Eye (tissue), 1 donor: ENCODE measurements at regions not wholly inside any gene's neighbourhood (a gene's known extent, or its start where the extent isn't known, plus 50 kb on each side); places are given as distances from the start of the nearest gene placed in this dataset.
A peak's percentile ranks its signal among the peaks of the same experiment; 100 is the strongest.

Experiments used
- DNase-seq: peaks from one replicate; pipeline ENCODE4 v3.0.0-alpha.2; 2015

DNA sequence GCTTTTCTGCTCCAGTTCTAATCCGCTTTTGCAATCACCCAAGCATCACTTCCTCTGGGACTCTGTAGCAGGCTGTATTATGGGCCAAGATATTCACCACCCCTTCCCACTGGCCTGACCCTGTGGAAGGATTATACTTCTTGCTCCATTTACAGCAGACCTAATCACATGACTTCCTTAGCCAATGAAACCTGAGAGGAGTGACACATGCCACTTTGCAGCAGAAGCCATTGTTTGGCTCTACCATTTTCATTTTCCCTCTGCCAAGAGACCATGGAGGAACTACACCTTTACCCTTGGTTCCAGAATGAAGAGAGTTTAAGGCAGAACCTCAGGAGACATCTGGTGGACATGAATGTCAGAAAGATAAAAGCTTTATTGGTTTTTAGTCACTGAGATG, 134.9 kb upstream of the HSD17B12 start:
- no peak for DNase-seq

DNA sequence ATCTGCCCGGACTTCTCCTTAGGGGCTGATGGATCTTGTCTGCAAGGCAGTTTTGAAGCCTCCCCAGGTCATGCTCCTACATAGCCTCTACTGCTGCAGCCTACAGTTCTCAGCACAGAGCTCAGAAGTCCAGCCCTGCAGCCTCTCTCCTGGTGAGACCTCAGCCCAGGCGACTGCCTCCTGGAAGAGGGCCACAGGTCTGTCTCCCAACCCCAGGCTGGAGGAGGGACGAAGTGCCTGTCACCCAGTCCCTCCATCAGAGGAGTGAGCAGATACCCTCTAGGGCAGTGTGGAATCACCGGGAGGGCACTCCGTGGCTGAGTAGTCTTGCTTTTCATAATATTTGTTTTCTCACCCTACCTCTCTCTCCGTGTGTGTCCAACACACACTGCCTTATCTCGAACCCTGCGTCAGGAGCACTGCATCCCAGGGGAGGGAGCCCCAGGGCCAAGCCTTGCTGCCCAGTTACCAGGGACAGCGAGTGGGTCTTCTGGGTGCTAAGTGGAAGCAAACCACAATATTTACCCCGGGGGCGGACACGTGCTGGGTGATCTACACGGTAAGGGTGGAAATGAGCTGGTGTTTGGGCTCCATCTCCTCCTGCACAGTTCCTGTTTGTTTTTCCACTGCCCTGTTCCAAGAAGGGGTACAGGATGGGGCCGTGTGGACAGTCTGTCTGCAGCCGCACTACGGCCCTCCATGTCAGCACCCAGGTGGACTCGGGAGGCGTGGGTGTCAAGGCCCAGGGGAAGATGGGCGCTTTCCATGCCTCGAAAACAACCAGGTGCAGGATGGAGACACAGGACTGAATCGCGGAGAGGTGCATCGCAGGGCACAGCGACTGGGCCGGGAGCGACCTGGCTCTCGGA, 133.7 kb upstream of the HSD17B12 start:
- DNase-seq, result peak; percentile 17

DNA sequence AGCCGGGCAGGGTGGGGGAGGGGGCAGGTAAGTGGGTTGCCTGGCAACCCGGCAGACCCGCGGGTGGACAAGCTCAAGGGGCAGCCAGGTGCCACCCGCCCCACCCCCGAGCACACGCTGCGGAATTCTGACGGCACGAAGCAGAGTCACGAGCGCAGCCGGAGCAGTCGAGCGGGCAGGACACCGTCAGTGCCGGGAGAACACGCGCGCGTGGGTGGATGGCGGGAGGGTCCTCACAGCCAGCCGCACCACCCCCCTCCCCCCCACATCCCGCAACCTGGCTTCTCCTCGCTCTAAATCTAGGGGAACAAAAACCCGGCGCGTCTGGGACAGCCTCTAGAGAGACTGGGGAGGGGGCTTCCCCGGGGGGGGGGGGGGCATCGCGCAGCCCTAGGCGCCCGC, 133.1 kb upstream of the HSD17B12 start:
- peak; percentile 65 for DNase-seq

DNA sequence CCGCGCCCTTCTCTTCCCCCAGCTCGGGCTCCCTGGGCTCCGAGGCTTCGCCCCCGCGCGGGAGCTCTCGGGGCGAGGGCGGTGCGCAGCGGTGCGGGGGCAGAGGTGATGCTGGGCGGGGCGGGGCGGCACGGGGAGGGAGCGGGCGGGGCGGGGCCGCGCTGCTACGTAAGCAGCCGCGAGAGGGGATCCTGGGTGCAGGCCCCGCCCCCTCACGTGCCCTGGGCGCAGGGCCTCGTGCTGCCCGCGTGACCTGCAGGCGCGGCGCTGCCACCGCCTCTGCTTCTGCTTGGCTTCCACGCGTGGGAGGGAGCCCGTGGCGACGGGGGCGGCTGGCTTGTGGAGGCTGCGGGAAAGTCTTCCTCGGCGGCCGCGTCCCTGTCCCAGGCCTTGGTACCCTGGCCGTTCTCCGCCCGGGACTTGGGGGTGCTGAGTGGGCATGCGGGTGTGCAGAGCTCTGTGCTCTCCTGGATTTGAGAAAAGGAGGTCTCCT, 132.6 kb upstream of the HSD17B12 start:
- DNase-seq, result peak; percentile 75

DNA sequence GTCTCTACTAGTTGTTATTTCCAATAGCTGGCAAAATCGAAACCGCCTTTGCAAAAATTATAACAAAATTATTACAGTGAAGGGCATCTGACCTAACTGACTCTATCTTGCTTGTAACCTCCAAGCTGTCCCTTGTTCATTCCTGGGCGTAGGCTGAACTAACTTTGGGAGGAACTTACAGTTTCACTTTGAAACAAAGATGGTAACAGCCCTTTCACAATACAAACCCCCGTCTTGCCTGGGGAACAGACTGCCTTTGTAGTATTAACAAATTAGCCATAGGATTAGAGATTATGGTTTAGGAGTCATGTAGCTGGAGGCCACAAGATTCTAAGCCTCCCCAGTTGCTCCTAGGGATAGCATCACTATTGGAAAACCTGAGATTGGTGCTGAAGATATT, 131.6 kb upstream of the HSD17B12 start:
- DNase-seq, result no peak

DNA sequence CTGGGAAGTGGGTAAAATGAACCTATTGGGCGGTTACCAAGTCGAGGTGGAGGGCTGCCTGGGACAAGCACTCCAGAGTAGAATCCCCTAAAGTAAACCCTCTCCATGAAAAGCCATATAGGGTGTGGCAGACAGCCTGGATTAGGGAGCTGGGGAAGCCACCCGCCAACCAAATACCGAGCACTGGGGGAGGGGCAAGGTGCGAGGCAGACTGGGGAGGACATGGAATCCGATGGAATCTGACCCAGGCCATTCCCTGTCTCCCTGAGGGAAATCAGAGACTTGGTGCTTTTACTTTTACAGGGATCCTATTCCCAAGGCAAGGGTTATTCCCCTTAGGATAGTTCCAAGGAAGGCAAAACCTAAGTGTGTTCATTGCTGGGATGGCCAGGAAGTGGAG, 130.9 kb upstream of the HSD17B12 start:
- DNase-seq, result no peak

DNA sequence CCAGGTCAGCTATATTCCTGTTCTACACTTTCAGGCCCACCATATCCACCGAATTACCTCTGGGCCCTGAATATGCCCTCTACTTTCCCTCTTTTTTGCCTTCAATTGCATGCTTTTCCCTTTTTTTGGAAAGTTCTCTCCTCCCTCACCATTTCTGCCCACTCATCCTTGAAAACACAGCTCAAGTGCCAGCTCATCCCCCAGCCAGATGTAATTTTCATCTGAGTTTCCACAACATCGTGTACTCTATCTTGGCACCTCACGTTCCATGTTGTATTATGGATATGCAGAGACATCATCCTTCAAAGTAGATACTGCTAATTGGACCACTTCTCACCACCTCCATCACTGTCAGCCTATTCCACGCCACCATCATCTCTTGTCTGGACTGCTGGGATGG, 129.8 kb upstream of the HSD17B12 start:
- DNase-seq, result no peak

DNA sequence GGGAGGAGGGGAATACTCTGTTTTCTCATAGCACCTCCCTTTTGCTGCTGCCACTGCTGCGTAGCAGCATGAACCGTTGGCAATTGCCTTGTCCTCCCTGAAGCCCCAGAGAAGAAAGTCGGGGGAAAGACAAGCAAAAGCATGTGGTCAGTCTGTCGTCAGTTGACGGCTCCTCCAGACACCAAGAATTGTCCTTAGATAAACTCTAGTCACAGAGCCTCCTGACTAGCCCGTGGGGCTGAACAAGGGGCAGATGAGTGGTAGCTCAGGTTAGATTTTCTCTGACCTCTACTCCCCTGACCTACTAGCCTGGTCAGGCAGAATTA, 126.4 kb upstream of the HSD17B12 start:
- DNase-seq, result peak; percentile 35

DNA sequence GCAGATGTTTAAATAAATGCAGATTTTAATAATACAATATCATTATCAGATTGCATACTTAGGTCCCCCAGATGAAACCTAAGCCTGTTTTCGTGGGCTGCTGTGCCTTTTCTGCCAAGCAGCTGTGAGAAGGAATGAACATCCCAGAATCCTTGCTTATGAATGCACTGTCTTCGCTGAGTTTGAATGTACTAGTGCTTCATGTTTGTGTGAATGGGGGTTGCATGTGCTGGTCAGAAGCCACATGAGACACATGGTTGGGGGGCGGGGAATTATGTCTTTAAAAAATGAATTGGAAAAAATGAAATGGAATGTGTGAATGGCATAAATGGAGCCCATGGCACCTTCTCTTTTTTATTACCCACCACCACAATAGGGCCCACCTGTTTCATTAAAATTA, 125.4 kb upstream of the HSD17B12 start:
- DNase-seq, result peak; percentile 23

DNA sequence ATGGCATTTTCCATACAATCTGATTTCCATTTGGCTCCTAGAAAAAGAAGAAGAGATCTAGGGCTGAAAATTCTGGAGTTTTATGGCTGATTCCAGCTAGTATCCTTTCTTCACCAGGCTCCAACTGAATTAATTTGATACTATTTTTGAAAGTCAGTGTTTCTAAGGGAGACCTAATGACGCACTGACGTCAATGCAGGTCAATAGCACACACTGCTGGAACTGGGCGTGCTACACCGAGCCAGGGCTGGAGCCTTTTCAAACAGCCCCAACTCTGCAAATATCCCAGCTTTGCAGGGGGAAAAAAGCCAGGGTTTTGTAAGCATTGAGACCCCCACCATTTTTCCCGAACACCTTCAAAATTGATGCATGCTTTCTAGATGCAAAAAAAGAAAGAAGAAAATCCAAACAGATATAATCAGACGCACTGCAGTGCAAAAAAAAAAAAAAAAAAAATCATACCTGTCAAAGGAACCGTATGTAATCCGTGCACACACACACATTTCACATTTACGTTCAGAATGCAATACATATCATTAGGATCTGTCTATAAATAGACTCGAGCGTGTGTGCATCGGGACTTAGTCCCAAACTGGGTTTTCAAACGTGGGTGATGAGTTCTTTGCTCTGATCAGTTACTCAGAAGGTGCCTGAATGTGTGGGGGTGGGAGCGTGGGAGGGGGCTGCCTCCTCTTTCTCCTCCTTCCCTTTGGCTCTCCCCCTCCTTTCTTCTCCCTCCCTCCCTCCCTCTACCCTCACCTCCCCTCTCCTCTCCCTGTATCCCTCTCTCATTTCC, 124.5 kb upstream of the HSD17B12 start:
- DNase-seq, result peak; percentile 76

DNA sequence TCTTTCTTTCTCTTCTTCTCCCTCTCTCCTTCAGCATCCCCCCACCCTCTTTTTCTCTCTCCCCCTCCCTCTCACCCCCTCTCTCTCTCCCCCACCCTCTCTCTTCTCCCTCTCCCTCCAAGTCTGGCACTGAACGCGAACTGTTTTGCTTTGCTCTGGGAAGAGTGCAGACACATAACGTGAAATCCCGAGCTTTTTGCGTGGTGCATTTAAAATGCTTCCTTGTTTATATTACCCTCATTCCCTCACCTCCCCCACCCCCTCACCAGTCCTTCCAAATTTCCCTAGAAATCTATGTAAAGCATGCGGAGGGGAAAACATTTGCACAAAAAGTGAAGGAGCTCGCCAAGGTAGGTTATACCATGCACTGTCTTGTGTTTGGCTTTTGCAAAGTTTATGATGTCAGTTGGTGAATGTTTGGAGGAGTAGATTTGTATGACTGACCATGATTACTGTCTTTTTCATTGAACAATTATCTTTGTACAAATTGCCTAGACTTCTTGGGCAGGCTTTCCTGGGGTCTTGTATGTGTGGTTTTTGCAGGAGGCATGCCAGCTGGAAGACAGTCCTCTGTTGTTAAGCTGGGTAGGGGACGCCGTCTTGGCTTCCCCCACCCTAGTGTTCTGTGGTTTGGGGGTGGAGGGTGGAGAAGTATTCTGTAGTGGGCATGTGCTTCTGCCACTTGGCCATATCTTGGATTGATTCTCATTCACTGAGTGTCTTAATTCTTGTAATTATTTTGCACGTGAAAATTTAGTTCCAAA, 123.7 kb upstream of the HSD17B12 start:
- DNase-seq, result peak; percentile 59

DNA sequence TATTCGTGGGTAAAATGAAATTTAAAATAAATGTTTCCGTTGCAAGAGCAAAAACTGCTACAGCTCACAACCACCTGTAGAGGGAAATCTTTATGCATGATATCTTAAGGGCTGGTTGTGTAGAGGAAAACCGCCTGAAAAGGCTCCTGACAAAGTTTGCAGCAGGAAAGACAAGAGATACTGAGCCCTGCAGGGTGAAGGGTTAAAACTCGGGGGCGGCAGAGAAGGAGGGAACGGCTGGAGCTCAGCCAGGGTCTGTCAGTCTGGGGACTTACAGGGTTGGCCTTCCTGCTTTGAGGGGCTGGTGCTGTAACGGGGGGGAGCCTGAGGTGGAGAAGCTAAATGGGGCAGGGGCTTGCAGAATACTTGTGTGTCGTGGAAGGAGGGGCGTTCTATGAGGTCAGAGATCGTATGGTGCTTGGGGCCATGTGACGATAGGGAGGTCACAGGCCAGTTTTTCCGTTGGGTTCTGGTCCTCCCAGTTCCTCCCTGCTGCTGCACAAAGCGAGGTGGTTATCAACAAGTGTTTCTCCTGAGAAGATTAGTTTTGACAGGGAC, 122.9 kb upstream of the HSD17B12 start:
- DNase-seq, result peak; percentile 84

DNA sequence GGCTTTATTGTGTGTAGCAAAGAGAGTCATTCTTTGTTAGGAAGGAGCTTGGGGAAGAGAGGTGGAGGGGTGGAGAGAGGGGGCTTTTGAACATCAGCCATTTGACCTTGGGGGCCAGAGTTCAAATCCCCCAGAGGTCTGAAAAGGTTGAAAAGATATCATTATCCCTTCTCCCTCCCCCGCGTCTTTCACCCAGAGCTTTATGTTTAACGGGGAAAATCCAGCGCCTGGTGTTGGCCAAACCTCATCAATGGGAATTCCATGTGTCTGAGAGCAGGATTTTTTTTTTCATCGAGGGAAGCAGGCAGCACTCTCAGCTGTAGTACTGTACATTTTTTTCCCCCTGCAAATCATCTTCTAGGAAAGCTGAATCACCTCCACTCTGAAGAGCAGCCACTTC, 122.4 kb upstream of the HSD17B12 start:
- no peak for DNase-seq

DNA sequence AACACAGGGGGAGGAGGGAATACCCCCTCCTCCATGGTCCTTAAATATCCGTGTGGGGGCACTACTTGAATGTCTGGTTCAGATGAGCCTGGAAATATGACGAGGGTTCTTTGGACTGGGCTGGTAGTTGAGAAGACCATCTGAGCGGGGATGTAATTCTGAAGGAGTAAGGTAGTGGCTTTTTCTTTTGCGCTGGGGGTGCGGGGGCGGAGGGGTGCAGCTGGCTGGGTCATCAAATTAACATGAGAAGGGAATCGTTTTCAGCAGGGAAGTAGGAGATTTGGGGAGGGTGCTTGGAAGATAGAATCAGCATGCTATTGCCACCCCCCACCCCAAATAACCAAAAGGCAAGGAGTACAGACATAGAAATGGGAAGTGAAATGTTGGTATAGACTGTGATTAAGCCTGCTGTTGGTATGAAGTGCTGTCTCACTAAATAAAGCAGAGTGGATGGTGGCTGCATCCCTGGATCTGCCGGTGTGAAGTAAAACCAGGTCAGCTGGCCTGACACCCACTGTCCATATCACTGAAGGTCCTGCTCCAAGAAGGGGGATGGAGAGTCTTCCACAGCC, 121.9 kb upstream of the HSD17B12 start:
- DNase-seq, result peak; percentile 22

DNA sequence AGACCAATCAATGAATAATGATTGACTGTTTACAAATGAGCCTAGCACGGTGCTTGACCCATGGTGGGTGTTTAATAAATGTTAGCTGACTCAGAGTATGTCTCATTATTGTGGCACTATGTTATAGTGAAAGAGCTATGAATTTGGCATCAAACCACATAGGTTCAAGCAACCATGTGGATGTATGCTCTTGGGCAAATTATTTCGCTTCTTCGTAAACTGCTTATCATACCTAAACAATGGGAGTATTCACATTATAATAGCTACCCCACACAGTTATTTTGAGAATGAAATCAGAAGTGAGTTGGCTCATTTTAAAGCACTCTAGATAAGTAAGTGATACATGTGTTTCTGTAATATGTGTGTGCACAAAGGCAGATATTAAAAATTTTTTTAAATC, 118.7 kb upstream of the HSD17B12 start:
- no peak for DNase-seq

DNA sequence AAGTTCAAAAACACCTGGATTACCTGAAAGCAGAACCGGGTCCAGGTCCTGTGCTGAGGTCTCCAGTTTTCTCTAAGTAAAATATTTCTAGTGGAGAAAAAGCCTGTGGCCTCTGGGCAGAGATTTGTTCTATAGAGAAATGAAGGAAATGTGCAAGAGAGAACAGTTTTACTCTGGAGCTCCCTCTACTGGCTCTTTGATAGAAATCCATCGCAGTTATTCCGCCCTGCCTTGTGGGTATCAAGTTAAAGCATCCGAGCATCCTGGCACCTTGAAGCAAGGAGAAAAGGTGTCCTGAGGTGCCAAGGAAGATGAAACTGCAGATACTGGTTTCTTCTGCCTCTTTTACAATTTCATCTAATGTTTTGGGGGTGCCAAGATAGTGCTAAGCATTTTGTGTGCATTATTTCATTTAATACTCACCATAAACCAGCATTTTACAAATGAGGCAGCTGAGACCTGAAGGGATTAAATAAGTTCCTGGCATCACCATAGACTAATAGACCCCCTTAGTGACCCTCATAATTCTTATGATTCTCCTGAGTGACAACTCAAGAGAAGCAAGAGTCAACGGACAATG, 113.1 kb upstream of the HSD17B12 start:
- peak; percentile 87 for DNase-seq

DNA sequence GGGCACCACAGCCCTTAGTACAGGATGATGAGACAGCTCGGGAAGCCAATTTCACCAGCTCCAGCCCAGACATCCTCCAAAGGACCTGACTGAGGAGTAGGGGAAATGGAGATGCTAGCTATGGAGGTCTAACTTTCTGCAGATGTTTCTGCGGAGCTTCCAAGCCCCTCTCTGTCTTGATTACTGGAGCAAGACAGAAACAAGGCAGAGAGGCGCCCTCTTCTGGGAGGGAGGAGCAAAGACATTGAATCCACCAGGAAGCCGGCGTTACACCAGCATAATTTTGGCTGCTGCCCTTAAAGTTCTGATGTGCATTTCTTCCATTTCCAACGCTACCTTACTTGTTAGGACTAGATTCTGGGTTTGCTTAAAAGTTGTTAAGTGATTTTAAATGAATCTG, 107.3 kb upstream of the HSD17B12 start:
- peak; percentile 75 for DNase-seq

DNA sequence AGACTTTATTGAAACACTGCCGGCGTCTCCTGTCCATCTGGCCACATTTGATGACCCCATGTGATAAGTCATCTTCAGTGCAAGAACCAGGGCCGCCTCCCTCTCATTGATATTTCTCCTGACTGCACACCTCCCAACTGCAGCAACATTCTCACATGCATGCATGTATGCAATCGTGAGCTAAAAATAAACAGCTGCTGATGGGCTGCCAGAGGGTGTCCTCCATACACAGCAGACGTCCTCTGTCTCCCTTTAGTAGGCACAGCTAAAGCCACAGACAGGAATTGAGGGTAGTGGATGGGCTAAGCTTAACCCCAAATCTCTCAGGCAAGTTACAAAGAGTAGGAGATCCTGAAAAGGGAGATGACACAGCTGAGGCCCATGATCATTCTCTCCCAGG, 106.7 kb upstream of the HSD17B12 start:
- peak; percentile 21 for DNase-seq

DNA sequence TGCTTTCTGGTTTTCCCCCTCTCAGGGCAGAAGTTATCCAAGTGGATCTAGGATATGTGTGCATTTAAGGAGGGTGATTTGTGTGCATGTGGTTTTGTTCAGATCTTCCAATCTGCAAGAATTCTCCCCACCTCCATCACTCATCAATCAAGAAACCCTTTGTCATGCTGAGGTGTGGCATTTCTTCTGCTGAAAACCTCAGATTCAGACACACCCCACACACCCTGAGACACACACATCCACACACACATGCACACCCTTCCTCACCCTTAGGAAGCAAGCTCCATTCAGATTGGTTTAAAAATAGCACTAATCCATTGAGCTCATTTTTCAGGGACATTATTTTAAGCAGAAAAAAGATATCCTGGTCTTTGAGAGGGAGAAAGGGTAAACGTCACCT, 106.1 kb upstream of the HSD17B12 start:
- peak; percentile 16 for DNase-seq

DNA sequence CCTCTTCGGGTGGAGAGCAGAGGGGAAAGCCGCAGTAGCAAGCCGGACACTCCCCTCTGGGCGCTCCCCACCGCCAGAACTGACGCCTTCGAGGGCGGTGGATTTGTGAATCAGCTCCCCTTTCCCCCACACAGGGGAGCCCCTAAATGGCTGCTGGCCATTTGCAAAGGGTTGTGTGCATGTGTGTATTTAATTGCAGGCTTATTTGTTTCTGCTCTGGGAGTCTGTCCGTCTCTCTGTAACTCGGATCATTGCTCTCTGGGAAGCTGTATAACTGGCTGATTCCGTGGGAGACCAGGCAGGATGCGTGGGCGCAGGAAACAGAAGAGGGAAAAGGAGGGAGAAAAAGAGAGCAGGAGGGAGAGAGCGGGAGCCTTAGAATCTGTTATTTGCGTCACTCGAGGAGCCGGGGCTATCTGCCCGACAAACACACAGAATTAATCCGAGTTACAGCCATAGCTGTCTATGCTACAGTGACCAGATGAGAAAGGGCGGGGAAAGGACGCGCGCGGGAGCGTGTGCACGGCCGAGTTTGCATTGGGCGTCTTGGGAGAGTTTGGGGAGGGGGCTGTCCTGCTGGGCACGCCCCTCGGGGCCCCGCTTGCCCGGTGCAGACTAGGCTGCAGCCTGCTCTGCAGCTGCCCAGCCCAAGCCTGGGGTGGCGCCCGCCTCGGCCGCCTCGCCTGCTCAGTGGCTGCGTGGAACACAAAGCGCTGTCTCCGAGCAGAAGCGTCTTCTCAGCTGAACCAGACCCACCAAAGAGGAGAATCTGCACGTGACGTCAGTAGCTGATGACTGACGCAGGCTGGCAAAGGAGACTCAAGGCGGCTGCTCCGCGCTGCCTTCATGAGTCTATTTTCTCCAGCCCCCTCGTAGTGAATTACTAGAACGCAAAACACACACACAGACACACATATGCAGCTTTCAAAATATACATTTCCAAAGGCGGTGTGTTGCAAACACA, 105.3 kb upstream of the HSD17B12 start:
- DNase-seq, result peak; percentile 93

DNA sequence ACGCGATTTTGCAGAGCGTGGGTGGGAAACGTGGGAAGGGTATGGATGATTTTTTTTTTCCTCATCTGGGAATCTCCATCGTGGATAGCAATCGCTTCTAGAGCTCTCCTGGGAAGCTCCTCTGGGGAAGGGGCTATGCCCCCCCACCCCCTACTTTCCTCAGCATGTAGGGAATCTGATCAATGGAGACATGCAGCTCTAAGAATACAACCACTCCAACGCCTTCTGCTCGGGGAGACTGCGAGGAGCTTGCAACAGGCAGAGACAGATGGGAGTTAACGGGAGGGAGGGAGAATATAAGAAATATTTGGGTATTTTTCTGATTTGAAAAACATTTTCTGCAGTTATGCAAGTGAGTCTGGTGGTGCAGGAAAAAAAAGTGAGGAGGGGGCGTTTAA, 104.6 kb upstream of the HSD17B12 start:
- no peak for DNase-seq
